Left lobe of liver (tissue), 2 donors: ENCODE measurements at regions not wholly inside any gene's neighbourhood (a gene's known extent, or its start where the extent isn't known, plus 50 kb on each side); places are given as distances from the start of the nearest gene placed in this dataset.
A peak's percentile ranks its signal among the peaks of the same experiment; 100 is the strongest.

Experiments used
- ATAC-seq: fragments of 200-7000 bp; cut with Tn5 transposase; one replicate; pipeline ENCODE4 v1.9.1; 2020; ENCODE audit warnings: mild to moderate bottlenecking, moderate library complexity
- DNase-seq: peaks from one replicate; pipeline ENCODE4 v3.0.0-alpha.2; 2020; ENCODE audit warnings: low spot score
- donor health status: DM: no; HTN: no; CAD: no; lungs with moderate emphysema.
- donor health status: DM: no; HTN: yes; CAD: no.

GRCh38 chr18:14905350-14905749 lies 157.4 kb downstream of the ANKRD30B start:
- DNase-seq (no peak), ATAC-seq (no peak)

- no peak for DNase-seq
- no peak for ATAC-seq
Observed at GRCh38 chr18:14905979-14906378, 158.0 kb downstream of the ANKRD30B start.

GRCh38 chr18:14907420-14907819 lies 159.4 kb downstream of the ANKRD30B start:
- DNase-seq (no peak), ATAC-seq (no peak)

- ATAC-seq (no peak), DNase-seq (no peak)
Observed at GRCh38 chr18:14908541-14908940, 160.6 kb downstream of the ANKRD30B start.

GRCh38 chr18:14912967-14913366 lies 165.0 kb downstream of the ANKRD30B start:
- ATAC-seq (no peak), DNase-seq (no peak)

- no peak for ATAC-seq
- no peak for DNase-seq
Observed at GRCh38 chr18:14914121-14914520, 166.1 kb downstream of the ANKRD30B start.

- DNase-seq (no peak), ATAC-seq (no peak)
Observed at GRCh38 chr18:14914771-14915170, 166.8 kb downstream of the ANKRD30B start.

- no peak for DNase-seq
- ATAC-seq = no peak
Observed at GRCh38 chr18:14916181-14916580, 168.2 kb downstream of the ANKRD30B start.

GRCh38 chr18:14916851-14917250 lies 168.9 kb downstream of the ANKRD30B start:
- ATAC-seq (no peak), DNase-seq (no peak)

- DNase-seq = no peak
- ATAC-seq = no peak
Observed at GRCh38 chr18:14917311-14917710, 169.3 kb downstream of the ANKRD30B start.

- peak; percentile 51 for DNase-seq
- peak; percentile 70 for ATAC-seq
Observed at GRCh38 chr18:14919666-14920065, 171.7 kb downstream of the ANKRD30B start.

GRCh38 chr18:14921031-14921430 lies 173.1 kb downstream of the ANKRD30B start:
- DNase-seq (no peak), ATAC-seq (peak; percentile 15)

- DNase-seq (no peak), ATAC-seq (peak; percentile 91)
Observed at GRCh38 chr18:14921547-14921946, 173.6 kb downstream of the ANKRD30B start.

GRCh38 chr18:14922031-14922430 lies 174.1 kb downstream of the ANKRD30B start:
- no peak for ATAC-seq
- no peak for DNase-seq

GRCh38 chr18:14922965-14923565 lies 175.1 kb downstream of the ANKRD30B start:
- no peak for ATAC-seq
- no peak for DNase-seq

- ATAC-seq (no peak), DNase-seq (no peak)
Observed at GRCh38 chr18:14924226-14924625, 176.3 kb downstream of the ANKRD30B start.

GRCh38 chr18:14925281-14925709 lies 177.3 kb downstream of the ANKRD30B start:
- DNase-seq = no peak
- ATAC-seq = no peak

GRCh38 chr18:14927701-14928100 lies 179.7 kb downstream of the ANKRD30B start:
- DNase-seq (no peak), ATAC-seq (no peak)

GRCh38 chr18:14928396-14928795 lies 180.4 kb downstream of the ANKRD30B start:
- ATAC-seq (no peak), DNase-seq (no peak)

- ATAC-seq (no peak), DNase-seq (no peak)
Observed at GRCh38 chr18:14930076-14930475, 182.1 kb downstream of the ANKRD30B start.

- no peak for ATAC-seq
- DNase-seq = no peak
Observed at GRCh38 chr18:14930576-14930975, 182.6 kb downstream of the ANKRD30B start.

- DNase-seq (no peak), ATAC-seq (no peak)
Observed at GRCh38 chr18:14933049-14933851, 185.3 kb downstream of the ANKRD30B start.

- DNase-seq = no peak
- no peak for ATAC-seq
Observed at GRCh38 chr18:14933964-14934363, 186.0 kb downstream of the ANKRD30B start.
